Hematopoietic multipotent progenitor cell (in vitro differentiated cells): ENCODE measurements at regions not wholly inside any gene's neighbourhood (a gene's known extent, or its start where the extent isn't known, plus 50 kb on each side); places are given as distances from the start of the nearest gene placed in this dataset.

Source experiments
- DNase-seq, 3 donors: peaks; one replicate each; pipeline ENCODE4 v3.0.0-alpha.2; 2011 to 2015; ENCODE audit warnings: low read depth in 2 of 3, low spot score in 2 of 3

DNA sequence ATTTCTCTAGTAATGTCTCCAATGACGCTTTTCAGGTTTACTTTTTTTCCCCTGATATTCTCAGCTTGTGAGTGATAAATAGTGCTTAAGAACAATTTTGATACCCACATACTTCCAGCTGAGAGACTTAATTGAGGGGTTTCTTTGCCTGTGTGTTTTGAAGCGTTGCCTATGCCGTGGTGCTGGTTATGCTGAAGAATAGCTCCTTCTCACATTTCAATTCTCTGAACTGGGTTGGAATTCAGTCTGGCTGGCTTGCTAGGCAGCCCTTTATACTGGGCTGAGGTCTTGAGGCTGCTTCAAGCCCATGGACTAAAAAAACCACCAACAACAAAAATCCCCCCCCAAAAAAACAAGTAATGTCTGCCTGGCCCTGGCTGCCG, 87.4 kb downstream of the CHST2 start:
- DNase-seq, result no peak

- peak in 2 of 3 donors; percentile 10 to 51 for DNase-seq
These were observed 87.9 kb downstream of the CHST2 start for GRCh38 chr3:143207338-143207961.

DNA sequence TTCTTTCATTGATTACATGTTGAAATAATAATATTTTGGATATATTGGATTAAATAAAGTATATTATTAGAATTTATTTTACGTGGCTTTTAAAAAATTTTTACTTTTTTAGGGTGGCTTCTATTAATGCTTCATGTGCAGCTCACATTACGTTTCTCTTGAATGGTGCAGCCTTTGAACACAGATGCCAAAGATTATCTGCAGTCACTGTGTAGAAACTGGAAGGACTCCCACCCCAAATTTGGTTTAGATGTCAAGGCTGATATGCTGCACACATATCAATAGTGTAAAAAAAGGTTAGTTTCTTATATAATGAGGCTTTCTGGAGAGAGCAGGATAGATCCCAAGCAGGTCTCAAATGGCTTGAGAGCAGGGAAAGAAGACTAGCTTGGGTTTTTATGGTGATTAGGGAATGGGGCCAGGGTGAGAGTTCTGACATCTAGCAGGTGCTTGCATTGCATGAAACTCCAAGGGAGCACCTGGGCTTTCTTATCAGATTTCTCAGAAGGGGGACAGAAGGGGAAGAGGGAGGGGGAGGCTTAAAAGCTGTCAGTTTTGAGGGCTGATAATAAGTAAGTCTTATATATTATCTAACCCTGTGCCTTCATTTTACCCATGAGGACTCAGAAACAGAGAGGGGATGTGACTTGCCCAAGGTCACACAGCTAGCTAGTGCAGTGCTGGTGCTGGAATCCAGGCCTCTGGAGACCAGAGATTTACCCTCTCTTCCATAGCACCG, 89.6 kb downstream of the CHST2 start:
- DNase-seq, result no peak

GRCh38 chr3:143209715-143210059, 90.1 kb downstream of the CHST2 start:
- DNase-seq, result no peak

- DNase-seq, result no peak
These were observed 90.6 kb downstream of the CHST2 start for GRCh38 chr3:143210141-143210540.

DNA sequence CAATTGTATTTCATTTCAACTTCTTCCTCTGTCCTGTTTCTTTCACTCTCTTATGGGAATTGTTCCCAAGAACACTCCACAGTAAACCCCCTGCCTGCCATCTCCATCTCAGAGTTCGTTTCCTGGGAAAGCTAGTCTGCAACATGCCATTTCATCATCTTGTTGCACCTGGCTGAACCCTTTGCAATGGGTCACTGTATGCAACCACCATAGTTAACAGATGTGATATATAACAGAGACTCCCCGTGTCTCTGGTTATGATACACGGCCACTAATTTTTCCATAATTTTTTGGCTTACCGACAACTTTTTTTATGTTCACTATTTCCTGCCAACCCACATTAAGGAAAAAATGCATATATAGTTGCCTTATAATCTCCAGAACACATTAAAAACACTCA, 95.5 kb downstream of the CHST2 start:
- DNase-seq, result no peak
